B cell (primary cell): ENCODE measurements at regions not wholly inside any gene's neighbourhood (a gene's known extent, or its start where the extent isn't known, plus 50 kb on each side); places are given as distances from the start of the nearest gene placed in this dataset.

Source experiments
- ATAC-seq: fragments of 200-7000 bp; cut with Tn5 transposase; one replicate; pipeline ENCODE4 v1.10.0; 2021; ENCODE audit warnings: low read depth, mild to moderate bottlenecking, moderate number of reproducible peaks, moderate library complexity
- CTCF ChIA-PET: fragments of 350-600 bp; sonication (Branson Sonifier 250); formaldehyde crosslinking; loops from one replicate; lab custom pipeline; 2021; ENCODE audit warnings: antibody characterized with exemption, inconsistent platforms; lab: Charles Lee
- POLR2A ChIA-PET: fragments of 350-600 bp; sonication (Branson Sonifier 250); formaldehyde crosslinking; loops from one replicate; lab custom pipeline; 2021; ENCODE audit warnings: antibody characterized with exemption; lab: Charles Lee
- DNase-seq: peaks from one replicate; pipeline ENCODE4 v3.0.0; 2013
- H2AFZ ChIP-seq: 2 replicates; pipeline ENCODE4 v1.6.1; 2012; ENCODE audit warnings: mild to moderate bottlenecking, low read depth, low read length; ENCODE audit not compliant: insufficient read depth, poor library complexity, severe bottlenecking
- H3K27ac ChIP-seq, 2 donors: 1 replicate in 1 of 2; 2 replicates in 1 of 2; pipeline ENCODE4 v1.5.1; 2012 to 2013; ENCODE audit warnings: low read length in 2 of 2, mild to moderate bottlenecking in 2 of 2, moderate library complexity in 1 of 2
- H3K27me3 ChIP-seq, 4 experiments: fragments of 200-600 bp in 1 of 4; sonication (generic) in 1 of 4; replicated peaks in 1 of 4; 1 replicate in 2 of 4; 2 replicates in 2 of 4; pipeline versions ENCODE4 v1.6.1 to v1.7.0; 2013 to 2016; ENCODE audit warnings: low read length in 3 of 4, mild to moderate bottlenecking in 2 of 4, mixed read lengths in 1 of 4, moderate library complexity in 1 of 4; ENCODE audit not compliant: insufficient read depth in 4 of 4, control insufficient read depth in 3 of 4; ENCODE audit errors: control extremely low read depth in 1 of 4
- H3K36me3 ChIP-seq, 2 experiments: replicated peaks in 1 of 2; 1 replicate in 1 of 2; 2 replicates in 1 of 2; pipeline versions ENCODE4 v1.6.1 to v1.7.1; 2013; ENCODE audit warnings: low read length in 1 of 2; ENCODE audit not compliant: insufficient read depth in 2 of 2, control insufficient read depth in 1 of 2; ENCODE audit errors: control extremely low read depth in 1 of 2, extremely low read depth in 1 of 2
- H3K4me1 ChIP-seq, 2 donors: fragments of 200-600 bp in 1 of 2; sonication (generic) in 1 of 2; 1 replicate in 1 of 2; 2 replicates in 1 of 2; pipeline versions ENCODE4 v1.5.1 to v1.6.1; 2013 to 2017; ENCODE audit warnings: low read length in 2 of 2; ENCODE audit not compliant: control insufficient read depth in 2 of 2, insufficient read depth in 2 of 2
- H3K4me2 ChIP-seq: replicated peaks from 2 replicates; pipeline ENCODE3; 2012; ENCODE audit warnings: mild to moderate bottlenecking, low read depth, low read length; ENCODE audit not compliant: poor library complexity, severe bottlenecking
- H3K4me3 ChIP-seq, 5 experiments: fragments of 200-600 bp in 1 of 5; sonication (generic) in 1 of 5; 1 replicate in 3 of 5; 2 replicates in 2 of 5; pipeline versions ENCODE4 v1.5.1 to v1.7.0; 2011 to 2016; ENCODE audit warnings: low read length in 4 of 5, mild to moderate bottlenecking in 4 of 5, low read depth in 2 of 5, control low read depth in 1 of 5, moderate library complexity in 1 of 5; ENCODE audit not compliant: insufficient read depth in 1 of 5; ENCODE audit errors: control extremely low read depth in 1 of 5, extremely low read depth in 1 of 5
- H3K79me2 ChIP-seq: fragments of 200-600 bp; sonication (generic); one replicate; pipeline ENCODE4 v1.6.0; 2016; ENCODE audit warnings: low read length; ENCODE audit not compliant: control insufficient read depth, insufficient read depth
- H3K9ac ChIP-seq: fragments of 200-600 bp; sonication (generic); 2 replicates; pipeline ENCODE4 v1.6.1; 2017; ENCODE audit warnings: mild to moderate bottlenecking, low read length, moderate library complexity
- H3K9me3 ChIP-seq, 3 donors: one replicate each; pipeline versions ENCODE4 v1.6.1 to v1.7.1; 2013; ENCODE audit warnings: low read length in 2 of 3; ENCODE audit not compliant: control insufficient read depth in 2 of 3, insufficient read depth in 1 of 3; ENCODE audit errors: control extremely low read depth in 1 of 3
- H4K20me1 ChIP-seq: 2 replicates; pipeline ENCODE4 v1.6.0; 2012; ENCODE audit warnings: mild to moderate bottlenecking, low read length; ENCODE audit not compliant: insufficient read depth, control insufficient read depth, poor library complexity, severe bottlenecking
- H3K27ac Mint-ChIP-seq: one replicate; pipeline ENCODE4 v1.8.0; 2021; ENCODE audit warnings: mixed read lengths
- H3K27me3 Mint-ChIP-seq: one replicate; pipeline ENCODE4 v1.8.0; 2021; ENCODE audit warnings: mixed read lengths
- H3K4me1 Mint-ChIP-seq: one replicate; pipeline ENCODE4 v1.8.0; 2021; ENCODE audit warnings: mixed read lengths
- H3K4me3 Mint-ChIP-seq: one replicate; pipeline ENCODE4 v1.8.0; 2021; ENCODE audit warnings: mixed read lengths
- H3K9me3 Mint-ChIP-seq: one replicate; pipeline ENCODE4 v1.8.0; 2022; ENCODE audit warnings: mixed read lengths; ENCODE audit not compliant: insufficient read depth
- CTCF ChIP-seq: fragments of 200-600 bp; IDR thresholded peaks from one replicate; pipeline ENCODE4 v1.8.0; 2022; ENCODE audit warnings: antibody characterized with exemption, mild to moderate bottlenecking
- EZH2 ChIP-seq: IDR thresholded peaks from 2 replicates; pipeline ENCODE4 v1.6.1; 2012; ENCODE audit warnings: borderline replicate concordance, low read depth, mild to moderate bottlenecking, moderate library complexity, low read length; ENCODE audit not compliant: insufficient read depth, poor library complexity, severe bottlenecking
- WGBS: methylation state at CpG from one replicate; pipeline ENCODE4 v1.1.5; 2013; ENCODE audit warnings: missing lambda C conversion rate; ENCODE audit not compliant: insufficient coverage; 5-methylcytosine and 5-hydroxymethylcytosine counted together
- intact Hi-C: fragments of 100-400 bp; cut with micrococcal nuclease; formaldehyde crosslinking; loops from one replicate; pipeline ENCODE4 v1.10.0; 2022

- POLR2A ChIA-PET = no interaction called here
Observed at GRCh38 chr19:28501976-28502375, 711.0 kb downstream of the UQCRFS1 start.

GRCh38 chr19:28500982-28501630 is 711.8 kb downstream of the UQCRFS1 start:
- Histone ChIP-seq H3K9me3 (peaks cover 0 to 7% (median 0%) of the 10 kb centered on the region in 3 donors), H3K36me3 (no peaks in the 10 kb centered on the region), H3K4me1 (no peaks in the 10 kb centered on the region), H3K4me2 (no peak overlapping the region), H3K4me3 (no peak overlapping the region), H3K27ac (no peak overlapping the region), H3K9ac (no peak overlapping the region), H3K79me2 (no peaks in the 10 kb centered on the region), H4K20me1 (no peaks in the 10 kb centered on the region), H2AFZ (no peak overlapping the region), H3K27me3 (no peaks in the 10 kb centered on the region)
- no peak for ATAC-seq
- Mint-ChIP-seq H3K27ac (no peak overlapping the region), H3K4me1 (no peaks in the 10 kb centered on the region), H3K27me3 (no peaks in the 10 kb centered on the region), H3K9me3 (no peaks in the 10 kb centered on the region), H3K4me3 (no peak overlapping the region)
- no peak for DNase-seq
- ChIA-PET CTCF (no interaction called here), POLR2A (no interaction called here)
- TF ChIP-seq CTCF = no peak
- TF ChIP-seq EZH2 = no peak
- 74% methylated on average over 9 of the region's 9 CpGs for WGBS
- intact Hi-C loops = no loop called here

More at GRCh38 chr19:28501976-28502375, 711.0 kb downstream of the UQCRFS1 start:
- Histone ChIP-seq H3K4me2 (no peak overlapping the region), H3K36me3 (no peaks in the 10 kb centered on the region), H4K20me1 (no peaks in the 10 kb centered on the region), H3K9ac (no peak overlapping the region), H2AFZ (no peak overlapping the region), H3K4me1 (no peaks in the 10 kb centered on the region), H3K27me3 (no peaks in the 10 kb centered on the region), H3K4me3 (no peak overlapping the region), H3K79me2 (no peaks in the 10 kb centered on the region), H3K27ac (no peak overlapping the region), H3K9me3 (peaks cover 0 to 7% (median 0%) of the 10 kb centered on the region in 3 donors)
- H3K9me3 Mint-ChIP-seq = peaks cover 3% of the 10 kb centered on the region
- TF ChIP-seq EZH2 = no peak
- TF ChIP-seq CTCF = no peak
- DNase-seq (no peak), ATAC-seq (no peak)
- H3K4me1 Mint-ChIP-seq = no peaks in the 10 kb centered on the region
- H3K4me3 Mint-ChIP-seq = no peak overlapping the region
- 10% methylated on average over 2 of the region's 3 CpGs for WGBS
- intact Hi-C loops = no loop called here
- CTCF ChIA-PET = no interaction called here
- H3K27ac Mint-ChIP-seq = no peak overlapping the region
- no peaks in the 10 kb centered on the region for H3K27me3 Mint-ChIP-seq
